SH-SY5Y (cell line): ENCODE measurements at regions not wholly inside any gene's neighbourhood (a gene's known extent, or its start where the extent isn't known, plus 50 kb on each side); places are given as distances from the start of the nearest gene placed in this dataset.

Source experiments
- GATA2 ChIP-seq: IDR thresholded peaks from 2 replicates; pipeline ENCODE4 v1.6.1; 2011; ENCODE audit warnings: mild to moderate bottlenecking, low read depth, low read length
- GATA3 ChIP-seq: IDR thresholded peaks from 2 replicates; pipeline ENCODE4 v1.6.1; 2011; ENCODE audit warnings: low read depth, mild to moderate bottlenecking, low read length, moderate library complexity

GRCh38 chr3:173258697-173259096, 117.7 kb upstream of the SPATA16 start:
- TF ChIP-seq GATA2 (no peak), GATA3 (no peak)
